GM21737 (cell line): ENCODE measurements at regions not wholly inside any gene's neighbourhood (a gene's known extent, or its start where the extent isn't known, plus 50 kb on each side); places are given as distances from the start of the nearest gene placed in this dataset.

Experiments
- ATAC-seq: cut with Tn5 transposase; IDR thresholded peaks from one replicate; pipeline ENCODE4 v1.9.1; 2021; ENCODE audit warnings: mild to moderate bottlenecking, moderate library complexity; ENCODE audit not compliant: unreplicated experiment

GRCh38 chr4:124903995-124904722 lies 191.6 kb upstream of the ANKRD50 start:
- ATAC-seq: no peak

- no peak for ATAC-seq
Observed at GRCh38 chr4:124902001-124902515, 189.5 kb upstream of the ANKRD50 start.

GRCh38 chr4:124899997-124900396 lies 187.5 kb upstream of the ANKRD50 start:
- ATAC-seq: no peak

GRCh38 chr4:124890522-124890921 lies 178.0 kb upstream of the ANKRD50 start:
- ATAC-seq: no peak

- ATAC-seq: no peak
Observed at GRCh38 chr4:124887739-124888138, 175.2 kb upstream of the ANKRD50 start.

GRCh38 chr4:124884316-124884715 lies 171.8 kb upstream of the ANKRD50 start:
- ATAC-seq: no peak

GRCh38 chr4:124883632-124884031 lies 171.1 kb upstream of the ANKRD50 start:
- no peak for ATAC-seq

- no peak for ATAC-seq
Observed at GRCh38 chr4:124879195-124879594, 166.7 kb upstream of the ANKRD50 start.

- ATAC-seq: no peak
Observed at GRCh38 chr4:124874172-124874450, 161.6 kb upstream of the ANKRD50 start.

GRCh38 chr4:124873361-124874171 lies 161.0 kb upstream of the ANKRD50 start:
- no peak for ATAC-seq

- no peak for ATAC-seq
Observed at GRCh38 chr4:124872659-124873058, 160.1 kb upstream of the ANKRD50 start.

- ATAC-seq: no peak
Observed at GRCh38 chr4:124869961-124870495, 157.5 kb upstream of the ANKRD50 start.

GRCh38 chr4:124868495-124868894 lies 156.0 kb upstream of the ANKRD50 start:
- ATAC-seq: no peak

GRCh38 chr4:124867536-124867935 lies 155.0 kb upstream of the ANKRD50 start:
- ATAC-seq: no peak

- no peak for ATAC-seq
Observed at GRCh38 chr4:124866301-124866700, 153.8 kb upstream of the ANKRD50 start.

- ATAC-seq: no peak
Observed at GRCh38 chr4:124863040-124863545, 150.6 kb upstream of the ANKRD50 start.

- ATAC-seq: no peak
Observed at GRCh38 chr4:124862261-124862660, 149.7 kb upstream of the ANKRD50 start.

GRCh38 chr4:124861761-124862160 lies 149.2 kb upstream of the ANKRD50 start:
- ATAC-seq: no peak

- ATAC-seq: no peak
Observed at GRCh38 chr4:124854968-124855367, 142.4 kb upstream of the ANKRD50 start.

GRCh38 chr4:124851741-124852140 lies 139.2 kb upstream of the ANKRD50 start:
- ATAC-seq: no peak

GRCh38 chr4:124846306-124846705 lies 133.8 kb upstream of the ANKRD50 start:
- ATAC-seq: no peak
